Activated CD8-positive, alpha-beta T cell treated with anti-CD3 and anti-CD28 coated beads for 36 hours (primary cell): ENCODE measurements at regions not wholly inside any gene's neighbourhood (a gene's known extent, or its start where the extent isn't known, plus 50 kb on each side); places are given as distances from the start of the nearest gene placed in this dataset.

Experiments
- ATAC-seq: fragments of 200-7000 bp; cut with Tn5 transposase; one replicate; pipeline ENCODE4 v1.10.0; 2021; ENCODE audit warnings: mild to moderate bottlenecking, moderate library complexity
- CTCF ChIA-PET: fragments of 350-600 bp; sonication (Branson Sonifier 250); formaldehyde crosslinking; loops from one replicate; lab custom pipeline; 2021; ENCODE audit warnings: antibody characterized with exemption; lab: Charles Lee
- POLR2A ChIA-PET: fragments of 350-600 bp; sonication (Branson Sonifier 250); formaldehyde crosslinking; loops from one replicate; lab custom pipeline; 2021; ENCODE audit warnings: antibody characterized with exemption; lab: Charles Lee
- DNase-seq: peaks from one replicate; pipeline ENCODE4 v3.0.0-alpha.2; 2020
- H3K27ac Mint-ChIP-seq: one replicate; pipeline ENCODE4 v1.8.0; 2021; ENCODE audit warnings: mild to moderate bottlenecking, mixed read lengths
- H3K27me3 Mint-ChIP-seq: one replicate; pipeline ENCODE4 v1.8.0; 2021; ENCODE audit warnings: mixed read lengths
- H3K36me3 Mint-ChIP-seq: one replicate; pipeline ENCODE4 v1.8.0; 2021; ENCODE audit warnings: low read depth, mixed read lengths
- H3K4me1 Mint-ChIP-seq: one replicate; pipeline ENCODE4 v1.8.0; 2021; ENCODE audit warnings: low read depth, mixed read lengths
- H3K4me3 Mint-ChIP-seq: one replicate; pipeline ENCODE4 v1.8.0; 2021; ENCODE audit warnings: mild to moderate bottlenecking, moderate library complexity, mixed read lengths
- H3K9me3 Mint-ChIP-seq: one replicate; pipeline ENCODE4 v1.8.0; 2021; ENCODE audit warnings: mixed read lengths
- intact Hi-C: fragments of 100-400 bp; cut with micrococcal nuclease; formaldehyde crosslinking; loops from one replicate; pipeline ENCODE4 v1.10.0; 2022
- TF ChIP-seq, protein P1 (sequence below): fragments of 200-600 bp; IDR thresholded peaks from one replicate; pipeline ENCODE4 v1.8.0; 2022; ENCODE audit warnings: antibody characterized with exemption, mild to moderate bottlenecking

DNA sequence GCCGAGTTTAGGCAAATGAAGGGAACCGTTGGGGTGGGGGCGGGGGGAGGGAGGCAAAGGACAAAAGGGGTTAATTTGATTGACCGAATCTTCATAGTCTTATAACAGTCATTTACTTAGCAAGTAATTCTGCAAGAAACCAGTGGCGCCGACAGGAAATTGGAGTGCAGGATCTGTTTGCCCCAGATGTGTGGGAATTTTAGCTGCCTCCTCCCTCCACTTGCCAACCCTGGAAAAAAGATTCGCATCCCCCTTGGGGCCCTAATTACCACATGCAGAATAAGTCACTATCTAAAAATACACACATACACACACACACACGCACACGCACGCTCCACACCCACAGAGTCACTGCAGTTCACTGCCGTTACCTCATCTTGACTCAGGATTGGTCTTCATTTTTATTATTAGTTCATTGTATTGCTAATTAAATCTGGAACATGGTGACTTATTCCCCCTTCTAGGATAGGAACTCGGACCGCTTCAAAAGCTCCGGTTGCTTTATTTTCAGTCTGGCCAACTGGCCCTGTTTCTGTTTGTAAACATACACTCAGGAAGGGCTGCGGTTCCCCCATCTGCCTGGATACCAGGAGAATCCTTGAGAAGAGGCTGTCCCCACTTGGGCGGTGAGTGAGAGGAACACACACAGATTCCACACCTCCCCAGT is 241.6 kb upstream of the SALL1 start:
- ATAC-seq (no peak), DNase-seq (no peak)
- TF ChIP-seq, protein P1, sequence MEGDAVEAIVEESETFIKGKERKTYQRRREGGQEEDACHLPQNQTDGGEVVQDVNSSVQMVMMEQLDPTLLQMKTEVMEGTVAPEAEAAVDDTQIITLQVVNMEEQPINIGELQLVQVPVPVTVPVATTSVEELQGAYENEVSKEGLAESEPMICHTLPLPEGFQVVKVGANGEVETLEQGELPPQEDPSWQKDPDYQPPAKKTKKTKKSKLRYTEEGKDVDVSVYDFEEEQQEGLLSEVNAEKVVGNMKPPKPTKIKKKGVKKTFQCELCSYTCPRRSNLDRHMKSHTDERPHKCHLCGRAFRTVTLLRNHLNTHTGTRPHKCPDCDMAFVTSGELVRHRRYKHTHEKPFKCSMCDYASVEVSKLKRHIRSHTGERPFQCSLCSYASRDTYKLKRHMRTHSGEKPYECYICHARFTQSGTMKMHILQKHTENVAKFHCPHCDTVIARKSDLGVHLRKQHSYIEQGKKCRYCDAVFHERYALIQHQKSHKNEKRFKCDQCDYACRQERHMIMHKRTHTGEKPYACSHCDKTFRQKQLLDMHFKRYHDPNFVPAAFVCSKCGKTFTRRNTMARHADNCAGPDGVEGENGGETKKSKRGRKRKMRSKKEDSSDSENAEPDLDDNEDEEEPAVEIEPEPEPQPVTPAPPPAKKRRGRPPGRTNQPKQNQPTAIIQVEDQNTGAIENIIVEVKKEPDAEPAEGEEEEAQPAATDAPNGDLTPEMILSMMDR, result no peak
- H3K4me1 Mint-ChIP-seq, result no peaks in the 10 kb centered on the region
- H3K27me3 Mint-ChIP-seq, result peaks cover 2% of the 10 kb centered on the region
- peaks cover 7% of the 10 kb centered on the region for H3K9me3 Mint-ChIP-seq
- intact Hi-C loops, result no loop called here
- ChIA-PET POLR2A (no interaction called here), CTCF (no interaction called here)
- H3K27ac Mint-ChIP-seq, result no peak overlapping the region
- H3K36me3 Mint-ChIP-seq, result no peaks in the 10 kb centered on the region
- no peak overlapping the region for H3K4me3 Mint-ChIP-seq

DNA sequence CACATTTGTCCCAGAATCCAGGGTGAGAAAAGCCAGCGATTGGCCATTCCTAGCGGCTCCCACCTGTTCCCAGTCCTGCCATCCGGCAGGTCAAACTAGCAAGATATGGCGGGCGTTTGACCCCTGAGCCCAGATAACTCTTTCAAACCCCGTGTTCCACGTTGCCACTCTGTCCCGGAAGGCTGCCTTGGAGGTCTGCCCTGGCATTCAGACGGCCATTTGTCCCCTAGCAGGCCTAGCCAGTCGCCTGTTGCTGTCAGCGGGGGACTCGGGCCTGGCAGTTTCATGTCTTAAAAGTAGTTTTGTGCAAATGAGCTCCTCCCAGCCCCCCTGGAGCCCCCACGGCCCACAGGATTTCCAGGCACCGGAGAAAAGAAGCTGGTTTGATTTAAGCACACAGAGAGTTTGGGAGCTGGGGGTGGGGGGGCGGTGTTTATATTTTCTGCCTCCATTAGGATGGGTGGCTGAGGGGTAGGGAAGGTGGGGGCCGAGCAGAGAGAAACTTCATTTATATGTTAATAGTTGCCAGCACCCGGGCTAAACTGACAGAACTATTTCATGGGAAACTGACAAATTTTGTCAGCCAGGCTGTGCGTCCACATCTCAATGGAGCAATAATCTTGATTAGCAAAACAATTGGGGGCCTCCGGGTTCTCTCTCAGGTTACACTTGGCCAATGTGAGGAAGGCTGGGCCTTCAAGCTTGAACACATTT is 240.9 kb upstream of the SALL1 start:
- TF ChIP-seq, protein P1, result no peak
- CTCF ChIA-PET, result no interaction called here
- DNase-seq (no peak), ATAC-seq (no peak)
- H3K4me1 Mint-ChIP-seq, result no peaks in the 10 kb centered on the region
- H3K27ac Mint-ChIP-seq, result no peak overlapping the region
- peaks cover 7% of the 10 kb centered on the region for H3K9me3 Mint-ChIP-seq
- peaks cover 2% of the 10 kb centered on the region for H3K27me3 Mint-ChIP-seq
- no peaks in the 10 kb centered on the region for H3K36me3 Mint-ChIP-seq
- POLR2A ChIA-PET, result no interaction called here
- intact Hi-C loops, result no loop called here
- no peak overlapping the region for H3K4me3 Mint-ChIP-seq

DNA sequence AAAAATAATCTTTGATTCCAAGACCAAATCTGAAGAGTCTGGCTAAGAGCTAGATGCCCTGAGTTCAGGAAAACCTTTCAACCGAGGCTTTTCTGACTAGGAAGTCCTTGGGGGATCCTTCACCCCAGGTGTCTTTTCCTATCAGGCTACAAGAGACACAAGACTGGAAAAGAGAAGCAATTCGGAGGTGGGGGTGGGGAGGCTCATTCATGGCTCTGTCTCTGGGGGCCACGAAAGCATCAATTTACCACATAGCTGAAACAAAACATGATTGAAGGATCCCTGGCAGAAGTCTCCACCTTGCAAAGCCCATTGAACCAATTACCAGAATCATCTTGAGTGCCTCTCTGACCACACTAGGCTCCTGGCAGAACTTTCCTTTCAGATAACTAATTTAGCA is 239.8 kb upstream of the SALL1 start:
- Mint-ChIP-seq H3K4me1 (no peaks in the 10 kb centered on the region), H3K27ac (no peak overlapping the region), H3K9me3 (peaks cover 7% of the 10 kb centered on the region), H3K27me3 (peaks cover 2% of the 10 kb centered on the region), H3K4me3 (no peak overlapping the region), H3K36me3 (no peaks in the 10 kb centered on the region)
- intact Hi-C loops, result no loop called here
- CTCF ChIA-PET, result no interaction called here
- DNase-seq (no peak), ATAC-seq (no peak)
- TF ChIP-seq, protein P1, result no peak
- POLR2A ChIA-PET, result no interaction called here

DNA sequence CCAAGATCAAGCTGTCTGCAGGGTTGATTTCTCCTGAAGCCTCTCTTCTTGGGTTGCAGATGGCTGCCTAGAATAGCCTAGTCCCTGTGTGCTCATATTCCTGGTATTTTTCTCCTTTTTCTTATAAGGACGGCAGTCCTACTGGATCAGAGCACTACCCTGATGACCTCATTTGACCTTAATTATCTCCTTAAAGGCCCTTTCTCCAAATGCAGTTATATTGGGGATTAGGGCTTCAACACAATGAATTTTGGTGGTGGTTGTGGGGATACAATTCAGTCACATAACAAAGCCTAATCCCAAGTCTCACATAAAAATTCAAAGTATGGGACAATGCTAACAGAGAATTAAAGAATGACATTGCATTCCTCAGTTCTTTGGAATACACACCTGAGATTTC is 238.8 kb upstream of the SALL1 start:
- no peak for ATAC-seq
- Mint-ChIP-seq H3K36me3 (no peaks in the 10 kb centered on the region), H3K4me1 (no peaks in the 10 kb centered on the region), H3K27me3 (peaks cover 2% of the 10 kb centered on the region), H3K9me3 (peaks cover 7% of the 10 kb centered on the region), H3K4me3 (no peak overlapping the region), H3K27ac (no peak overlapping the region)
- CTCF ChIA-PET, result no interaction called here
- intact Hi-C loops, result no loop called here
- DNase-seq, result no peak
- POLR2A ChIA-PET, result no interaction called here
- TF ChIP-seq, protein P1, result no peak

DNA sequence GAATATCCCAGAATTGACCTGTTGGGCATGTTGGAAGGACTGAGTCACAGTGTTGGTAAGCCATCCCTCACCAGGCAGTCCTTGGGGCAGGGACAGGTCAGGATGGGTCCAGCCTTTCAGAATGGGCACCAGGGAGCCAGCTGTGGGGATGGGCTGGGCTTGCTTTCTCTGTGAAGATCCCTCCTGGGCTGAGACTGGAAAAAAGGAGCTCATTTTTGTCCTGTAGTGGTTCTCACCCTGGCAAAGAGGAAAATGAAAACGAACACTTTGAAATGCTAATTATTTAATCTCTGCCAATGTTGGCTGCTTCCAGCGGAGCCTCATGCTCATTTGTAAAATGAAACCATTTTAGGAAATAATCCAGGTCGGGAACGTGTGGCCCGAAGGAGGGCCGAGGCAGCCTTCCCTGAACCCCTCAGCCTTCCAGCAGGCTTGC is 237.5 kb upstream of the SALL1 start:
- no peak overlapping the region for H3K27ac Mint-ChIP-seq

More for the DNA sequence above, 237.5 kb upstream of the SALL1 start:
- intact Hi-C loops, result no loop called here
- Mint-ChIP-seq H3K4me3 (no peak overlapping the region), H3K36me3 (no peaks in the 10 kb centered on the region), H3K27me3 (peaks cover 2% of the 10 kb centered on the region), H3K4me1 (no peaks in the 10 kb centered on the region), H3K9me3 (peaks cover 6% of the 10 kb centered on the region)
- CTCF ChIA-PET, result no interaction called here
- ATAC-seq, result no peak
- DNase-seq, result no peak
- TF ChIP-seq, protein P1, result no peak
- POLR2A ChIA-PET, result no interaction called here
